GM18861 (cell line): ENCODE measurements at regions not wholly inside any gene's neighbourhood (a gene's known extent, or its start where the extent isn't known, plus 50 kb on each side); places are given as distances from the start of the nearest gene placed in this dataset.

Source experiments
- ATAC-seq: cut with Tn5 transposase; IDR thresholded peaks from one replicate; pipeline ENCODE4 v1.9.1; 2021; ENCODE audit not compliant: unreplicated experiment

DNA sequence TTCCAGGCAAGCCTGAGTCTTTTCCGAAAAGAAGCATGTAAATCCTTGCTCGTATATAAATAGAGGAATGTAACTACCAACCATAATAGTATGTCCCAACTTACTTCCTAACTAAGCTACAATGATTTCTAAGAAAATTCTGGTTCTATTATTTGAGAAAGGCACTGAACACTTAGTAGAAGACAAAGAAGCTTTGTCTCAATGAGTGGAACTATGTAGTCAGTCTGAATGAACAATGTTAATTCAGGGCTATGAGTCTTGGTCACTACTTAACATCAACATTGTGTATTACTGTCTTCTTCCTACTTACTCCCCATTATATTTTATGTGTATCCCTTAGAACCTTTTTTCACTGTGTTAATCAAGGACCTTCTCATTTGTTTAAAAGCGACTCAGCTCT is 206.0 kb downstream of the CYB561 start:
- no peak for ATAC-seq

DNA sequence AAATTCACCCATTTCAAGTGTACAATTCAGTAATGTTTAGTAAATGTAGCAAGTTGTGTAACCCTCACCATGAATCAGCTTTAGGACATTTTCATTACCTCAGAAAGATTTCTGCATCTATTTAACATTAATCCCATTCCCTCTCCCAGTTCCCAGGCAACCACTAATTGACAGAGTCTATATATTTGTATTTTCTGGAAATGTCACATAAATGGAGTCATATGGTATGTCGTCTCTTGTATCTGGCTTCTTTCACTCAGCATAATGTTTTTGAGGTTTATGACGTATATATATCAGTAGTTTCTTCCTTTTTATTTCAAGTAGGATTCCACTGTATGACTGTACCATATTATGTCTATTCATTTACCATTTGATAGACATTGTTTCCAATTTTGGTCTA is 199.8 kb downstream of the CYB561 start:
- no peak for ATAC-seq

DNA sequence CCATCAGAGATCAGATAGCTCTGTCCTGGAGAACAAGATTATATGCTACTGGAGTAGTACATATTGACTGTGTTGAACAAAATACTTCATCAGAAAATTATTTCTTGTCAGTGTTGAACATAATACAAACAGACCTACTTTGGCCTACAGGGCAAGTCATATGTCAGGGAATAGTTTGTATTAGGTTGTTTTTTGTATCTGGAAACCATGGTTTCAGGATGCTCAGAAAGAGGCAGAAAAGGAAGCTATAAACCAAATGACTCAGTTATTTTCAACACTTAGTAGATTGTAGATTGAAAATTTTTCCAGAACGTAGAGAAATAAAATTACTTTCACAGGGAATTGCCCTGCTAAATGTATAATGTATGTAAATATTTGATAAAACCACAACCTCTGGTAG is 198.4 kb downstream of the CYB561 start:
- no peak for ATAC-seq

DNA sequence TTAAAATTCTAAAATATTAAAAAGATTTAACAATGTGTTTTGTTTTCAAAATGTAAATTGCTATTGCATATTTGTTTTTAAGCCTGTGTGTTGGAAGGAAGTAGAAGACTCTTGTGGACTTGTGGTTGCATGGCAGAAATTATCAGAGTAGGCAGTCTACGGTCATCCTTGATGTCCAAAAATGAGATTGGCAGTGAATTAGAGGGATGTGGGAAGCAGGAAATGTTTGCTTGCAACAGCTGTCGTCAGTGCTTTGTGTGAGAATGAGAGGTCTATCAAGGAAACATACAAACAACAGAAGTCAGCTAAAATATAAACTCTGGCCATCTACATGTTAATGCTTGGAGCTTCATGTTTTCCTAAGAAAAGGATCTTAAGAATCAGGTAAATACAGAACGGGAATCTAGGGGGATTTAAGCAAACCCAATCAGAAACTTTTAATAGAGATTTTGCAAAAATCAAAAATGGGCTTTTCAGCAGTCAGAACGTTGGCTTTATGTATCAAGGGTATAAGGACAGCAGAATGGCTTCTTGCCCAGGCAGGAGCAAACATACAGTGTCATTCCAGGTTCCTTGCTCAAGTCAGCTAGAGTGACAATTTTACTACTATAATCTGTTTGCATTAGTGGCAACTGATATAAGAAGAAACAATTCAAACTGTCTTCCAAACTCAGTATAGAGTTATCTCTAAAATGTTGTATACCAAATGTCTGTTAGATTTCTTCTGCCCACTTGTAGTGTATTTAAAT is 196.7 kb downstream of the CYB561 start:
- no peak for ATAC-seq

DNA sequence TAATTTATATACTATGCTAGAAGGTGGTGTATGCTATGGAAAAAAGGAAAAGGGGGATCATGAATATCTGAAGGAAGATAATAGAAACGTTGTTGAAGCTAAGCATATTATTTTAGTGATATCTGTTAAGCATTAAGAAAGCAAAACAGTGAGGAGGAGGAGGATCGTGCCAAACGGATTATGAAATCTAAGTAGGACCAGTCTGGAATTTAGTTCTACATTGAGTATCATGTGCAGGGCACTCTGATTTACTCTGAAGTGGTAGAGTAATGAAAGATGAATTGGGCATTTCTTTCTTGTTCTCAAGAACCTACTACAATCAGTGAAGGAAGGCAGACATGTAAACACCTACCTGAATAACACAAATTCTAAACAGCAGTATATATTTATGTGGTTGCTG is 195.3 kb downstream of the CYB561 start:
- no peak for ATAC-seq

DNA sequence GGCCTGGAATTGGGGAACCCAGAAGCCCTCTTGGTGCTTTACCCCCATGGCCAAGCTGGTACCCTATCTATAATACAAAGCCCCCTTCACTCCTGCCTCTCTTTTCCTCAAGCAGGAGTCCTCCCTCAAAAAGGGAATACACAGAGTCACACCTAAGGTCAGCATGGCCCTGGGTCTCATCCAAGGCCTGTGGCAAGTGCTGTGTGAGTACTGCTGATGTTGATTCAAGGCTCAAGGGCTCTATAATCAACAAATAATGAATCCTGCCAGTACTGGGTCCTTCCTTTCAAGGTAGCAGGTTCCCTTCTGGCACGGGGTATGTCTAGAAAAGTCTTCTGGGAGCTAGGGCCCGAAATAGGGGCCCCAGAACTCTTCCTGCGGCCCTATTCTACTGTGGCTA is 187.3 kb downstream of the CYB561 start:
- ATAC-seq = no peak

DNA sequence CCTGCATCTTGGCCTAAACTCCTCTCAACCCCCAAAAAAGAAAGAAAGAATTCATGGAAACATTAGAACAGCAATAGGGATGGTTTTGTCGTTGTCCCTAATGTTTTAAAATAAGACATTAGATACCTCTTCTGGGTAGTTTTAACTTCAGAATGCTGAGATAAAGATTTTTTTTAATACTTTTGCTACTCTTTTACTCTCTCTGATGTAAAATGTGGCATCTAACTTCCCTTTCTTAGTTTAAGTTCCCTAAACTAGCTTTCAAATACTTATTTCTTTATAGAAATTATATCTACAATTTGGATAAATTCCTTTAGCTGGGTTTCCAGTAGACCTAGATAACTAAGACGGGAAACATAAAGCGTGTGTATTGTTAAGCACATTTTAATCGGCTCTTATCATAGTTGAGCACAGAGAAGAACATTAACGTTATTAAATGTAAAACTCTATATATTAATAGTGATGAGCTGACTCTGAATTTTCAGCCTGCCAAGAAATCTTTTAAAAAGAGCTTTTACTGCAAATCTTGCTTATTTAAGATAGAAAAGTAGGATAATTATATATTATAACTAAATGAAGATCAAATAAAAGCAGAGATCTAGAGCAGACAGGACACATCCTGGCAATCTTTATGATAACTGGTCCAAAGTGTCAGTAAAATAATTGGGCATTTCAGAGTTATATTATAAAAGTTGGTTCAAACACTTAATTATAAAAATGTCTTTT is 183.2 kb downstream of the CYB561 start:
- ATAC-seq = no peak

DNA sequence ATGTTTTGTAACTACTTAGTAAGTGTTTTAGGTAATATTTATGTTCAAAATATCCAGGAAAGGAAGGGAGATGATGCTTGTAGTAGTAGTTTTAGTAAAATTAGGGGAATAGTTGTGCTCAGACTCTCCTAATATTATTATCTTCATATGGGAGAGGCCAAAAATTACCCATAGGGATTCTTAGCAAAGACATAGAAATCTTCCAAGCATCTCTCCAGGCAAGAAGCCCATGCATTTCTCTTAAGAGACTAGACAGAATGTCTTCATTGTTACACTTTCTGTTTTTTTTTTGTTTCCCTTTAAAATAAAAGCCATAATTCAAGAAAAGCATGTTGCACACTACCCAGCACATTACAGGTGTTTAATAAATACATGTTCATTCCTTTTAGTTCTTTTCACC is 180.6 kb downstream of the CYB561 start:
- ATAC-seq = no peak

DNA sequence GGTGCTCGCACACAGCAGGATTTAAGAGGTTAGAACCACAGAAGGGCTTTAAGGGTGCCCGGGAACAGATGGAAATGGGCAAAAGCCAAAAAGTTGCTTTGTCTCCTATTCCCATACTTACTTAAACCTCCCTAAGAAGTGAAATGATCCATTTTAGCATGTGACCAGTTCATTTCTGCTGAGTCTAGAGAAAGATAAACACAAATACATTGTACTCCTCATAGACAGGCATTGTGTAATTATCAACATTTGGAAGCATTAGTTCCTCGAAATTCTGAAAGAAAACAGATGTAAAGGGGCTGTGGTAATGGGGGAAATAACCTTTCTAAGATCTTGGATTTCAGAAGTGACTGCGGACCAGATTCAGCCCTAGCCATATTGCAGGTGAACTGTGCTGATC is 178.3 kb downstream of the CYB561 start:
- ATAC-seq = no peak

DNA sequence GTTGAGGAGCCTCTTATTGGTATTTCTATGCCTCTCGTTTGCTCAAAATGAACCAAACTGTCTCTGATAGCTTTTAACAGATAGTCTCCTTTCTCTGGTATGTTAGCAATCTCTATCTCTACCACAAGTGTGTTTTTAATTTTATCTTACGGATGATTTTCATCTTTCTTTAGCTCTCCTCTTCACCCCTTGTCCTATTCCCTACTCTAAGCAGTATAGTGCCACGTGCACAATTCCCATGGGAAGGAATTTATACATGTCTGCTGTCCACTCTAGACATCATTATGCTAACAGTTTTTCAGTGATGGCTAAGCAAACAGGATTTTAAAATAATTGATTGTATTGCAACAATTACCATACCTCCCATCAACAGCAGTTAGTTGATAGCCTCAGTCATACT is 177.3 kb downstream of the CYB561 start:
- no peak for ATAC-seq

DNA sequence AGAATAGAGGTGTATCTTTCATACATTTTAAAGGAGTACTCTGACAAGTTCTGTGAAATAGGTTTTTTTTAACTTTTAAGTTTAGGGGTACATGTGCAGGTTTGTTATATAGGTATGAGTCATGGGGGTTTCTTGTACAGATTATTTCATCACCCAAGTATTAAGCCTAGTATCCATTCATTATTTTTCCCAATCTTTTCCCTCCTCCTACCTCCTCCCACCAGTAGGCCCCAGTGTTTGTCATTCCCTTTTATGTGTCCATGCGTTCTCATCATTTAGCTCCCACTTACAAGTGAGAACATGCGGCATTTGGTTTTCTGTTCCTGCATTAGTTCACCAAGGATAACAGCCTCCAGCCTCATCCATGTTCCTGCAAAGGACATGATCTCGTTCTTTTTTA is 175.5 kb downstream of the CYB561 start:
- no peak for ATAC-seq

DNA sequence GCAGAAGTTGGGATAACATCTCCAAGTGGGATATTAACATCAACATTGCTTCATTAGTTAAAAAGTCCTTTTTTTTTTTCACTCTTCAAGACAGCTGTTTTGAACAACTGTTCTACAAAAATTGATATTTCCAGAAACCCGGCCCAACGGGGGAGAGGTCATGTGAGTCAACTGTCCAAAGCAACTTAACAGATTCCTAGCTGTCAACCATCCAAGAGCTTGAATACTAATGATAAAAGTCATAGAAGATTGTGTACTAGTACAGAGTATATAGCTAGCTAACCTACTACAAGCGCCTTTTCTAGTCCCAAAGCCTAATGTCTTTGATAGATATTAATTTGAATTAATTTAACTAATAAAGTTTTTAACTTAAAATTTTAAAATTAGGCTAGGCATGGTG is 172.0 kb downstream of the CYB561 start:
- ATAC-seq = no peak

DNA sequence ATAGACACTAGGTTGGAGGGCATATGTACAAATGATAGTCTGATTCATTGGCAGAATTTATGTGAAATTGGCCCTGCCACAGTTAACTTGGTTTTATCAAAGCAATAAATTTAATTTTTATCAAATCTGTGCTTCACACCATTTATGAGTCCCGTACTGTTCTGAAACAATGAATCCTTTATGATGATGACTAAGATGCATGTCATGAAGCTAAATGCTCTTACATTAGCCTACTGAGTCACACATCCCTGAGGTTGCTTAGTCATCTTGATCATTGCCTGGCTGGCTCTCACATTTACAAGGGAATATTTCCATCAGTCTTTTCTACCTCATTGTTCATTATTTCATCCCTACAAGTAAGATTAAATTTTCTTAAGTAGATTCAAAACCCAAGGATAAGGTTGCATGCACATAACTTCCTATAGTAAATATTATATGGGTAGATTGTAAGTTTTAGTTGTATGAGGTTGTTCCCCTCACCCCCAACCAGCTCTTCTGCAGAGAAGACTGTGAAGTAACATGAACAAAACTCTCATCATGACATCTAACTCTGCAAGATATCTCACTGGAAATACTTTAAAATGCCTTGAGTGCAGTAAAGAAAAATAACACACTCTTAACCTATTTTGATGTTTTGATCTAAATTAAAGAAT is 170.7 kb downstream of the CYB561 start:
- ATAC-seq = no peak

DNA sequence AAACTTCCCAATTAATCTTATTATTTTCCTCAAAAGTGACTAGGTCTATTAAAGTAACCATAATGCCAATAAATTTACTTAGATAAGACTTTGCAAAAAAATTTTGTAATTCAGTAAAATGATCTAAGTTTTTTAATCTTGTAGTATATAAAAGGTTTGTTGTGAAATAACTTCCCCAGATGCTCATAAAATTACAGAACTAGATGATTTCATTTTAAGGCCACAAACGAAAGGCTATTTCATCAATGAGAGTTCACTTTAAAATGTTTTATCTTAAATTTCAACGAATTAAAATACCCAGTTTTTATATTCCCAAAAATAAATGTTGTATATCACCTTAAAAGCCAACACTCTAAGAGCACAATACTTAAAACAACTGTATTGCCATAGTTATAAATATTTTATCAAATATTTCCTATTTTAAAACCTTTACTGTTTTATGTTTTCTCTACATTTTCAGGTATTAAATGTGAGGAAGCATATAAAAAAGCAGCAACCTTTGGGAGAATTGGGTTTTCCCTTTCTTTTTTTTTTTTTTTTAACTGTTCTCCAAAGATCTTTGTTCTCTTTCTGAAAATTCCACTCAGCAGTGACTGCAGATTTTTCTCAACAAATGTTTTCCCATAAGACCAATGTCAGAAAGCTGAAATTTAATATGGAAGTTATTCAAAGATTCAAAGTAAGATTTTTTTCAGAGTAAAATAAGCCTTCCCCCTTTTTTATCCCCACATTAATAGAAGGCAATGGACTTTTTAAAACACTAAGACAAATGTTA is 169.9 kb downstream of the CYB561 start:
- no peak for ATAC-seq

DNA sequence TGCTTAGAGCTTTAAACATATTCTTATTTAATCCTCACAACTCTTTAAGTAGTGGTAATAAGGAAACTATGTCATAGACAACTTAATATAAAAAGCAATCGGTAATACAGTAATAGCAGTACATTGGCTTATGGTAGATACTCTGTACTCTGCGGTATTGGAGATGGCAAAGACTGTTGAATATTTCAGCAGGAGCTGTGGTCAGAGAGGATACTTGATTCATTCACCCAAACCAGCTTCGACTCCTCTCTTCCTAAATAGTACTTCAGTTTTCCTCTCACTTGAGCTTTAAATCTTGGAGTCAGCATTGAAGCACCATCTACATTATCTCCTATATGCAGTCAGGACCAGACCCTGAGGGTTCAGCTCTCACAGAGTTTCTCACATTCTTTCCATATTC is 169.3 kb downstream of the CYB561 start:
- no peak for ATAC-seq

DNA sequence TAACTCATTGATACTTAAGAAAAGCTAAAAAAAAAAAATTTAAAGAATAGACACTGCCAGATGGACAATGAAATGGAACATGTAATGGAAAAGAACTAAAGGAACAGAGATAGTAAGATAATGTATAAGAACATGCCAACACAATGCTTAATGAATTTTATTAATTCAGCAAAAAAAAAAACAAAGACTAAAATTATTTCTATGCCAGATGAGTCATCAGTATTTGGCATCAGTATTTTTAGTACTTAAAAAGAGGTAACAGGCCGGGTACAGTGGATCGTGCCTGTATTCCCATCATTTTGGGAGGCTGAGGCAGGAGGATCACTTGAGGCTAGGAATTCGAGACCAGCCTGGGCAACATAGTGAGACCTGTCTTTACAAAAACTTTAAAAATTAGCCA is 168.5 kb downstream of the CYB561 start:
- ATAC-seq = no peak

DNA sequence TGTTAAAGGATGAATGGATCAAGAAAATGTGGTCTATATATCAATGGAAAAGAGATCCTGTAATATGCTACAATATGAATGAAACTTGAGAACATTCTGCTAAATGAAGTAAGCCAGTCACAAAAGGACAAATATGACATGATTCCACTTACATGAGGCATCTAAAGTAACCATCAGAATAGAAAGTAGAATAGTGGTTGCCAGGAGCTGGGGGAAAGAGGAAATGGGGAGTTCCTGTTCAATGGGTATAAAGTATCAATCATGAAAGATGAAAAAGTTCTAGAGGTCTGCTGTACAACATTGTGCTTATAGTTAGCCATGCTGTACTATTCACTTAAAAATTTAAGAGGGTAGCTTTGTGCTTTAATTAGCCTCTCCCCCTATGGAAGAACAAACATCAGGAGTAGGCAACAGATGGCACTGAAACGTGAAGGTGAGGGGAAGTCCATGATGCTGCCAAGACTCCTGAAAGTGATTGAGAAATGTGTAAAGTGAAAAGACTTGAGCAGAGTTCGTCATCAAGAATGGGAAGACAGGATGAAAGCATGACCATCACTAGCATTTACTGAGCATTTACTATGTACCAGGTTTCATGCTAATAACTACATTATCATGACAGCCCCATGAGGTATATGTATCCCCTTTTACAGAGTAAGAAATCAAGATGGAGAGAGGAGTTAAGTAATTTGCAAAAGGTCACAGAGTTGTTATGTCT is 167.2 kb downstream of the CYB561 start:
- ATAC-seq = peak; percentile 36

DNA sequence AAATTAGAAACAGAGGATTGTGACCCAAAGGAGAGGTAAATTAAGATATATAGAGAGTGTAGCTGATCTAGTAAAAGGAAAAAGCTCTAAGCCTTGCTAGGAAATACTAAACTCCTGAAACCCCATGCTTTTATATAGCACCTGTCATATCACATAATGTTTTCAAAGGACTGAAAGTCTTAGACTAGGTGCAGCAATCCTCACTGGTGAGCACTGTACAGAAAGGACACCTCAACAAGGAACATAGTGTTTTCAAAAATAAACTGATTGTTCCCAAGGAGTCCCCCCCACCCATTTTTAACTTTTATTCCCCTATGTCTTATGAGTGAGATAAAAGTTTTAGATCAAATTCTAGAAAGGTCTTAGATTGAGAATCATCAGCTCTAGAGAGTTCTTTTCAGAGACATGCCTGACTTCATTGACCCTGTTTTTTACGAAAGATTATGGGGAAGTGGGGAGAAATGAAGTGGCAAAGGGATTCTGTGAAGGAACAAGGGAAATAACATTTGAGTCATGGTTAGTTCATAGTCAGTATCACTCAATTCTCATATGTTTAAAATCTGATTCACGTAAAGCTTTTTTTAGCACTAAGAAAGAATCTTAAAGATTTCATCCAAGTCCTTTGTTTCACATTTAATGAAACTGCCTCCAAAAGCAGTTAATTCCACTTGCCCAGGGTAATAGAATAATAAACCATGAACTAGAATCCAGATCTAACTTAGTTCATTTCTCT is 166.4 kb downstream of the CYB561 start:
- ATAC-seq = no peak

DNA sequence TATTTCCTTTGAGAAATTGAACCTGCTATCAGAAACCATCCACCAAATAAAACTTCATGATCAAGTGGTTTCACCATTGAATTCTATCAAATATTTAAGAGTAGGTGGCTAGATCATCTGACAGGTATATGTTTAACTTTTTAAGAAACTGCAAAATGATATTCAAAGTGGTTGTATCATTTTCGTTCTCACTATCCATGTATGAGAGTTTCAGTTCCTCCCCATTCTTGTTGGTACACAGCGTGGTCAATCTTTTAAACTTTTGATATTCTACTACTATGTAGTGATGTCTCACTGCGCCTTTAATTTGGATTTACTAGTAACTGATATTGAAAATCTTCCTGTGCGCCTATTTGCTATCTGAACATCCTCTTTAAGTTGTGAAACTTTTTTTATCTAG is 163.7 kb downstream of the CYB561 start:
- peak; percentile 61 for ATAC-seq

DNA sequence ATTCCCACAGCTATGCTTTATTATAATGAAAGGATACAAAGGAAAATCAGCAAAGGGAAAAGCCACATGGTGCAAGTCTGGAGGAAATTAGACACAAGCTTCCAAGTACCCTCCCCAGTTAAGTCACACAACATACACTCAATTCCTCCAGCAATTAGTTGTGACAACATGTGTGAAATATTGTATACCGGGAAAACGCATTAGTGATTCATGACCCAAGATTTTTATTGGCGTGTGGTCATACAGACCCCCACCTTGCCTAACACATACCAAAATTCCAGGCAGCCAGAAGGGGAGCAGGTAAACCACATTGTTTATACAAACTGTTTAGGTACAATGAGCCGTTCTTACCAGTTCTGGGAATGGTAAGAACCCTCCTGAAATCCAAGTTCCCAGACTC is 160.6 kb downstream of the CYB561 start:
- ATAC-seq = no peak
